ENCODE measurements at regions not wholly inside any gene's neighbourhood (a gene's known extent, or its start where the extent isn't known, plus 50 kb on each side); places are given as distances from the start of the nearest gene placed in this dataset.

- Histone ChIP-seq H3K4me2 (ENCODE audit: insufficient read depth in 1 of 2, low read depth in 2 of 2, low read length in 2 of 2) (no peak overlapping the region), H2AK5ac (ENCODE audit: low read depth, low read length) (no peak overlapping the region), H3K4ac (replicated peaks; ENCODE audit: insufficient read length, low read depth, low read length) (no peak overlapping the region), H2BK12ac (ENCODE audit: low read depth, low read length) (no peak overlapping the region), H2AFZ (ENCODE audit: low read length) (no peak overlapping the region), H3K14ac (ENCODE audit: insufficient read length) (no peak overlapping the region), H2BK5ac (ENCODE audit: low read depth, low read length) (no peak overlapping the region), H4K91ac (replicated peaks; ENCODE audit: insufficient read length, low read length) (no peak overlapping the region), H3K27ac (ENCODE audit: low read depth, low read length) (no peak overlapping the region), H3K23ac (ENCODE audit: insufficient read length) (no peak overlapping the region), H3K27me3 (replicated peaks in 1 of 4; ENCODE audit: control insufficient read depth in 3 of 4, extremely low read depth in 1 of 4, insufficient read depth in 3 of 4, low read length in 3 of 4) (no peaks in the 10 kb centered on the region), H3K9ac (replicated peaks in 1 of 4; ENCODE audit: extremely low read depth in 1 of 4, low read depth in 3 of 4, low read length in 3 of 4) (no peak overlapping the region), H2BK20ac (ENCODE audit: low read length) (no peak overlapping the region), H3K79me1 (ENCODE audit: low read depth, low read length) (peaks cover 5% of the 10 kb centered on the region), H2BK15ac (ENCODE audit: low read length) (no peak overlapping the region), H3K9me3 (ENCODE audit: insufficient read depth in 2 of 2, low read depth in 1 of 2, low read length in 1 of 2) (no peaks in the 10 kb centered on the region), H3K4me3 (ENCODE audit: extremely low read depth in 1 of 4, insufficient read depth in 2 of 4, low read depth in 3 of 4, low read length in 4 of 4) (no peak overlapping the region), H4K5ac (ENCODE audit: insufficient read length, low read depth, low read length) (no peak overlapping the region), H4K20me1 (replicated peaks in 1 of 2; ENCODE audit: control insufficient read depth in 1 of 2, insufficient read depth in 2 of 2, low read length in 2 of 2) (peaks cover 0 to 7% of the 10 kb centered on the region in 2 experiments), H3K79me2 (ENCODE audit: control insufficient read depth in 1 of 2, insufficient read depth in 2 of 2, low read length in 2 of 2) (no peaks in the 10 kb centered on the region), H4K8ac (ENCODE audit: extremely low read depth, insufficient read depth, low read length) (no peak overlapping the region), H3K56ac (replicated peaks; ENCODE audit: insufficient read length, low read depth, low read length) (no peak overlapping the region), H3K4me1 (replicated peaks in 1 of 4; ENCODE audit: control insufficient read depth in 3 of 4, insufficient read depth in 4 of 4, low read length in 3 of 4) (peaks cover 0 to 15% (median 12%) of the 10 kb centered on the region in 4 experiments; a peak in 6 of 7 replicates), H3K18ac (ENCODE audit: extremely low read depth, low read length) (no peak overlapping the region), H3K36me3 (ENCODE audit: control insufficient read depth in 2 of 4, insufficient read depth in 4 of 4, low read length in 3 of 4) (no peaks in the 10 kb centered on the region), H2BK120ac (replicated peaks; ENCODE audit: low read depth, low read length) (no peak overlapping the region), H3K23me2 (ENCODE audit: low read depth, low read length) (no peaks in the 10 kb centered on the region)
- ChIA-PET CTCF (ENCODE audit: partially characterized antibody) (interaction anchor here (0.6 to 1.5 kb wide), 6 partner anchors 10 to 507 kb away, joined by 3 to 8 read pairs (median 3); no protein-coding TSS in a partner anchor), POLR2A (ENCODE audit: partially characterized antibody) (interaction anchor here (1.0 kb wide), 2 partner anchors 10 to 147 kb away, joined by 3 read pairs; no protein-coding TSS in a partner anchor)
- FAIRE-seq (no peak), DNase-seq (ENCODE audit: low read depth in 1 of 2, low spot score in 2 of 2) (no peak)
- WGBS, 2 experiments (ENCODE audit: extremely low coverage in 1 of 2, insufficient coverage in 1 of 2, insufficient read length in 1 of 2, insufficient replicate concordance in 2 of 2, low coverage in 1 of 2, low lambda C conversion rate in 2 of 2, missing lambda C conversion rate in 1 of 2): 87% methylated on average over 23 of the region's 23 CpGs; no CpG with 5 or more reads in 1 of the 2 experiments
- TF ChIP-seq BACH1 (IDR thresholded peaks at IDR 0.05; ENCODE audit: low read length): no peak
- no peak for TF ChIP-seq SIN3A (conservative IDR thresholded peaks at IDR 0.05 in 1 of 2, IDR thresholded peaks at IDR 0.05 in 1 of 2; ENCODE audit: low read depth in 1 of 2, low read length in 2 of 2)
- TF ChIP-seq ASH2L (IDR thresholded peaks at IDR 0.05; ENCODE audit: low read length): no peak
- no peak for TF ChIP-seq CBX8 (IDR thresholded peaks at IDR 0.05; ENCODE audit: borderline replicate concordance, low read depth, low read length)
- TF ChIP-seq, protein P1, sequence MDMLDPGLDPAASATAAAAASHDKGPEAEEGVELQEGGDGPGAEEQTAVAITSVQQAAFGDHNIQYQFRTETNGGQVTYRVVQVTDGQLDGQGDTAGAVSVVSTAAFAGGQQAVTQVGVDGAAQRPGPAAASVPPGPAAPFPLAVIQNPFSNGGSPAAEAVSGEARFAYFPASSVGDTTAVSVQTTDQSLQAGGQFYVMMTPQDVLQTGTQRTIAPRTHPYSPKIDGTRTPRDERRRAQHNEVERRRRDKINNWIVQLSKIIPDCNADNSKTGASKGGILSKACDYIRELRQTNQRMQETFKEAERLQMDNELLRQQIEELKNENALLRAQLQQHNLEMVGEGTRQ (IDR thresholded peaks at IDR 0.05; ENCODE audit: low read length): no peak
- TF ChIP-seq ZNF274 (IDR thresholded peaks at IDR 0.05; ENCODE audit: borderline replicate concordance, extremely low read depth, low read length): no peak
- TF ChIP-seq KDM1A (IDR thresholded peaks at IDR 0.05; ENCODE audit: borderline replicate concordance, low read length): no peak
- TF ChIP-seq EP300 (IDR thresholded peaks at IDR 0.05; ENCODE audit: borderline replicate concordance in 1 of 2, low read depth in 2 of 2, low read length in 2 of 2): no peak
- no peak for TF ChIP-seq HDAC2 (IDR thresholded peaks at IDR 0.05; ENCODE audit: borderline replicate concordance in 1 of 2, low read depth in 2 of 2, low read length in 2 of 2)
- no peak for TF ChIP-seq NRF1 (IDR thresholded peaks at IDR 0.05; ENCODE audit: low read depth, low read length)
These were observed 172.2 kb downstream of the SEC14L1 start for GRCh38 chr17:77312786-77313599.
